ENCODE measurements at regions not wholly inside any gene's neighbourhood (a gene's known extent, or its start where the extent isn't known, plus 50 kb on each side); places are given as distances from the start of the nearest gene placed in this dataset.
"Not testable (repeated sequence)": the region's sequence is repeated elsewhere in the genome, so short reads cannot be mapped to it uniquely, and the experiment has no call there.

DNA sequence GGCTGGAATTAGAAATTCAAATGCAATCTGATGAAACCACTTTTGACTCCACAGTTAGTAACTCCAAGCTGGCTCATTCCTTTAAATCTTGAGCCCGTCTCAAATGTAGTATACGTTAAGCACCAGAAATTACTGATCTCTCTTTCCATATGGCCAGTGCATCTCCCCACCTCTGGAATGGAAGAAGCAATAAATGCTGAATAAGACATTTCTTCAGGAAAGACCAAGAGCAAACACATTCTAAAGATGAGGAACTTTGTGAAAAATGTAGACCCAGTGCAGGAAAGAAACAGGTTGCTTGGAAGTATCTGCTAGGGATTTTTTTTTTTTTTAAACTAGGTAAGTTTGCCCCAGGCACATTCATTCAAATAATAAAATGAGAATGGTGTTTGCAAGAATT lies 143.1 kb upstream of the FBXO11 start:
- Mint-ChIP-seq H3K36me3 (peaks cover 2% of the 10 kb centered on the region), H3K27me3 (peaks cover 4% of the 10 kb centered on the region), H3K9me3 (peaks cover 3% of the 10 kb centered on the region), H3K27ac (no peak overlapping the region), H3K4me3 (no peak overlapping the region), H3K4me1 (ENCODE audit: low read depth) (no peaks in the 10 kb centered on the region)
- intact Hi-C loops (cut with micrococcal nuclease), result no loop called here
- no peak for DNase-seq
- ChIA-PET POLR2A (no interaction called here), CTCF (no interaction called here)

DNA sequence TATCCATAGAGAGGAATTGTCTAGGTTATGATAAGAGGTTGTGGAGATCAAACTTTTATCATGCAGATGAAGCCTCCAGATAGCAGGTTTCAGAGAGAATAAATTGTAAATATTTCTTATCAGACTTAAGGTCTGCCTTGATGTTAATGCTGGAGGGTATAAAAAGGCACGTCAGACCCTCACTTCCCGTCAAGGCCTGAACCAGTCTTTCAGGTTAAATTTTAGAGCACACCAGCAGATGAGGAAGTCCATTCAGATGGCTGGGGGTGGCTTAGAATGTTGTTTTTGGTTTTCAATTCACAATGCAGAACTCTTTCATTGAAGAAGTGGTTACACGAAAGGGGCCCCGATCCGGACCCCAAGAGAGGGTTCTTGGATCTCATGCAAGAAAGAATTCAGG lies 144.4 kb upstream of the FBXO11 start:
- H3K4me3 Mint-ChIP-seq, result no peak overlapping the region
- H3K4me1 Mint-ChIP-seq (ENCODE audit: low read depth), result no peaks in the 10 kb centered on the region
- H3K27ac Mint-ChIP-seq, result no peak overlapping the region
- H3K36me3 Mint-ChIP-seq, result peaks cover 2% of the 10 kb centered on the region
- DNase-seq, result no peak
- intact Hi-C loops (cut with micrococcal nuclease), result no loop called here
- POLR2A ChIA-PET, result no interaction called here
- CTCF ChIA-PET, result no interaction called here
- H3K27me3 Mint-ChIP-seq, result no peaks in the 10 kb centered on the region
- H3K9me3 Mint-ChIP-seq, result peaks cover 3% of the 10 kb centered on the region

DNA sequence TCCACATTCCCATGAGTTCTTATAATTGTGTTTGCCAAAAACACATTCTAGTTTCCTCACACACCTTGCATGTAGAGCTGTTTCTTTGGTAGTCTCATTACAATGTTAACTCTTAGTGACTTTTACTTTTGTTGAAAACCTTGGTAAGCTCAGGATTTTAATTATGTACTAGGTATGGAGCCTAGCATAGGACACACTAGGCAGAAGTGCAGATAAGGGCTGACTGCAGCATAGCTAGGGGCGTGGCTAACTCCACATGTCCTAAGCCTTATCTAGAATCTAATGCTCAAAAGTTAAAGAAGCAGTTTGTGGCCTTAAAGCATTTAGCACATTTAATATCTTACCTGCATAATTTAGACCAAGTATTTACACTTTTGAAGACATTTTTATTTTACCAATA lies 153.7 kb upstream of the FBXO11 start:
- ChIA-PET CTCF (no interaction called here), POLR2A (no interaction called here)
- no peaks in the 10 kb centered on the region for H3K9me3 Mint-ChIP-seq
- H3K4me1 Mint-ChIP-seq (ENCODE audit: low read depth), result no peaks in the 10 kb centered on the region
- no peak for DNase-seq
- intact Hi-C loops (cut with micrococcal nuclease), result no loop called here
- H3K27me3 Mint-ChIP-seq, result peaks cover 11% of the 10 kb centered on the region
- H3K4me3 Mint-ChIP-seq, result no peak overlapping the region
- H3K27ac Mint-ChIP-seq, result no peak overlapping the region
- H3K36me3 Mint-ChIP-seq, result no peaks in the 10 kb centered on the region

DNA sequence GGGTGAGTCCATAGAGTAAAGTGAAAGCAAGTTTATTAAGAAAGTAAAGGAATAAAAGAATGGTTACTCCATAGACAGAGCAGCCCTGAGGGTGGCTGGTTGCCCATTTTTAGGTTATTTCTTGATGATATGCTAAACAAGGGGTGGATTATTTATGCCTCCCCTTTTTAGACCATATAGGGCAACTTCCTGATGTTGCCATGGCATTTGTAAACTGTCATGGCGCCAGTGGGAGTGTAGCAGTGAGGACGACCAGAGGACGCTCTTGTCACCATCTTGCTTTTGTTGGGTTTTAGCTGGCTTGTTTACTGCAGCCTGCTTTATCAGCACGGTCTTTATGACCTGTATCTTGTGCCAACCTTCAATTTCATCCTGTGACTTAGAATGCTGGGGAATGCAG lies 155.4 kb upstream of the FBXO11 start:
- H3K4me3 Mint-ChIP-seq; CTCF ChIA-PET; DNase-seq; POLR2A ChIA-PET; H3K27ac Mint-ChIP-seq; H3K36me3 Mint-ChIP-seq; H3K4me1 Mint-ChIP-seq (ENCODE audit: low read depth); H3K9me3 Mint-ChIP-seq; intact Hi-C loops (cut with micrococcal nuclease): not testable (repeated sequence)
- peaks cover 11% of the 10 kb centered on the region for H3K27me3 Mint-ChIP-seq

DNA sequence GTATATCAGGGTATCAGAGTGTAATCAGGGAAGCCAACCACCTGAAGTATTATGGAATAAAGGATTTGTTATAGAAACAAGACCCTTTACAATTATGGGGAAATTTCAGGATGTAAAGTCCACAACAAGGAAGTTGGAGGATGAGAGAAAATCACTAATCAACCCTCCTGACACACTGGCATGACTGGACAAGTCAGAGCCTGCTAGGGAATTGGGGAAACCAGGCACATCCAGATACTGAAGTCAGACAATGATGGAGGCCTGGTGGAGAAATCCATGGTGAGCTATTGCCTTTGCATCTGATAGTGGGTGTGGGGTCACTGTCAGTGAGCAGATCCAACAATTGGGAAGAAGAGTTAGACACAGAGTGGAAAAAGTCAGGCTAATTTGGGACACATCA lies 158.8 kb upstream of the FBXO11 start:
- H3K4me1 Mint-ChIP-seq (ENCODE audit: low read depth), result no peaks in the 10 kb centered on the region
- CTCF ChIA-PET, result no interaction called here
- intact Hi-C loops (cut with micrococcal nuclease), result no loop called here
- no peaks in the 10 kb centered on the region for H3K9me3 Mint-ChIP-seq
- H3K4me3 Mint-ChIP-seq, result no peak overlapping the region
- no peaks in the 10 kb centered on the region for H3K36me3 Mint-ChIP-seq
- DNase-seq, result no peak
- peaks cover 7% of the 10 kb centered on the region for H3K27me3 Mint-ChIP-seq
- POLR2A ChIA-PET, result no interaction called here
- H3K27ac Mint-ChIP-seq, result no peak overlapping the region

DNA sequence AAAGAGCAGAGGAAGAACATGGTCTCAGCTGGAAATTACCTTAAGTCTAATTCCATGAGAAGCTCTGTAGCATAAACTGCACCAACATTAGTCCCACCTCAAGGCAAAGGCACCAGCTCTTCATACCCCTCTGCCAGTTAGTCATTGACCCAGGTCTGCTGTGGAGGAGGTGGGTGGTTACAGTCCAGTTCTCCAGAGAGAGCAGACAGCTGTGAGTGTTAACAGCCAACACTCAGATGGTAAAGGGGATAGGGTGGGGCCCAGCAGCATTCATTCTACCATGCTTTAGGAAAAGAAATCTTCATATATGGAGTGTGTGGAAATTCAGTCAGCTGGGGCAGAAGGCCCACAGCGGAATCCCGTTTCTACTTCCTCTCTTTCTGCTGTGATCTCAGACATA lies 159.7 kb upstream of the FBXO11 start:
- Mint-ChIP-seq H3K4me1 (ENCODE audit: low read depth) (no peaks in the 10 kb centered on the region), H3K9me3 (no peaks in the 10 kb centered on the region), H3K27me3 (peaks cover 5% of the 10 kb centered on the region), H3K36me3 (no peaks in the 10 kb centered on the region), H3K27ac (no peak overlapping the region), H3K4me3 (no peak overlapping the region)
- ChIA-PET POLR2A (no interaction called here), CTCF (no interaction called here)
- intact Hi-C loops (cut with micrococcal nuclease), result no loop called here
- no peak for DNase-seq

DNA sequence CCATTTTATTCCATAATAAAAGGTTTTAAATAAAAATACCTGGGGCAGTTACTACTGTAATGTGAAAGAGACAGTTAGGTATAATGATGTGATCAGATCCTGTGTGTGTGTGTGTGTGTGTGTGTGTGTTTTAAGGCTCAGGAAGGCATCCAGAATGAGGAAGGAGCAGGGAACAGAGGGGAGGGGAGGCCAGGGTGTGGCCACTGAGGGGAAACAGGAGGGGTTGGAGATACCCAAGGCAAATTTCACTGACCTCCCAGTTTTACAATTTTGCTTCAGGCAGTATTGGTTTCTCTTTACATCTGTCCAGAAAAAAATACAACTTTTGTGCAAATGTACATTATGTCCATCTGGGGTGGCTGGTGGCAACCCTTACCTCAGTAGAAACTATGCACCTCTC lies 163.5 kb upstream of the FBXO11 start:
- H3K27ac Mint-ChIP-seq, result no peak overlapping the region
- POLR2A ChIA-PET, result no interaction called here

DNA sequence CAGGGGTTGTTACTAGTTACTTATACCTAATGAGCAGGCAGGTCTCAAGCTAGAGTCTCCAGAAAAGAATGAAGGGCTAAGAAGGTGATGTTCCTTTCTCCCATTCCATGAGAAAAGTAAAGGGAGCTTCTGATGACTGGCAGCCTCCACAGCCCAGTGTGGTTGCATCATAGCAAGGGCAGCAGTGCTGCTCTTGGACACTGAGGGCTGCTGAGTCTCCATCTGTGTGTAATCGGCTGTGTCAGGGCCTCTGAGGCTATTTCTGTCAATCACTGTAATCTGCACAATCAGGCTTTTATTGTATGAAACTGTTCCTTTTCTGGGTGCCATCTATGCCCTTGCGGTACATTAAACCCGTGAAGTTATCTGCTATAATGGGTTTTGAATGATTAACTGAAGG lies 164.1 kb upstream of the FBXO11 start:
- DNase-seq, result no peak
- Mint-ChIP-seq H3K27me3 (peaks cover 8% of the 10 kb centered on the region), H3K9me3 (no peaks in the 10 kb centered on the region), H3K4me1 (ENCODE audit: low read depth) (no peaks in the 10 kb centered on the region), H3K27ac (no peak overlapping the region), H3K36me3 (no peaks in the 10 kb centered on the region), H3K4me3 (no peak overlapping the region)
- intact Hi-C loops (cut with micrococcal nuclease), result no loop called here
- POLR2A ChIA-PET, result no interaction called here
- CTCF ChIA-PET, result no interaction called here

More for the DNA sequence above, 163.5 kb upstream of the FBXO11 start:
- DNase-seq, result no peak
- no peaks in the 10 kb centered on the region for H3K9me3 Mint-ChIP-seq
- H3K4me3 Mint-ChIP-seq, result no peak overlapping the region
- peaks cover 8% of the 10 kb centered on the region for H3K27me3 Mint-ChIP-seq
- CTCF ChIA-PET, result no interaction called here
- no peaks in the 10 kb centered on the region for H3K4me1 Mint-ChIP-seq (ENCODE audit: low read depth)
- intact Hi-C loops (cut with micrococcal nuclease), result no loop called here
- no peaks in the 10 kb centered on the region for H3K36me3 Mint-ChIP-seq

DNA sequence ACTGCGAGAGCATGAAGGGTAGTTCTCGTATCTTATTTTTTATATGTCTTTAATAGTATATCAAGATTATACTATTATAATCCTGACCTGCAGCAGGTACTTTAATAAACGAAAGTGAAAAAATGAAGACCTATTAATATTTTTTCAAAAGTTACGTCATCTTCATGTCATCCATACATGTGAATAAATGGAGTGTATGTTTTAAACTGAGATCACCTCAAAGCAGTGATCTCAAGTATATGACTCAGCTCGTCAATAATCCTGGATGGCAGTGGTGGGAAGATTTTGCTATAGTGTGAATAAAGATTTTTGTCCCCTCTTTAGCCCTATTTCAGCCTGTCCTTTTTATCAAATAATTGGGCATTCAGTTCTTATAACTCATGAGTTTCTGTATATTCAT lies 166.3 kb upstream of the FBXO11 start:
- ChIA-PET POLR2A (no interaction called here), CTCF (interaction anchor here (1.0 kb wide), 1 partner anchor 9 kb away, joined by 3 read pairs; no protein-coding TSS in a partner anchor)
- H3K4me1 Mint-ChIP-seq (ENCODE audit: low read depth), result no peaks in the 10 kb centered on the region
- DNase-seq, result no peak
- no peaks in the 10 kb centered on the region for H3K36me3 Mint-ChIP-seq
- peaks cover 8% of the 10 kb centered on the region for H3K27me3 Mint-ChIP-seq
- intact Hi-C loops (cut with micrococcal nuclease), result no loop called here
- no peak overlapping the region for H3K27ac Mint-ChIP-seq
- no peaks in the 10 kb centered on the region for H3K9me3 Mint-ChIP-seq
- H3K4me3 Mint-ChIP-seq, result no peak overlapping the region

DNA sequence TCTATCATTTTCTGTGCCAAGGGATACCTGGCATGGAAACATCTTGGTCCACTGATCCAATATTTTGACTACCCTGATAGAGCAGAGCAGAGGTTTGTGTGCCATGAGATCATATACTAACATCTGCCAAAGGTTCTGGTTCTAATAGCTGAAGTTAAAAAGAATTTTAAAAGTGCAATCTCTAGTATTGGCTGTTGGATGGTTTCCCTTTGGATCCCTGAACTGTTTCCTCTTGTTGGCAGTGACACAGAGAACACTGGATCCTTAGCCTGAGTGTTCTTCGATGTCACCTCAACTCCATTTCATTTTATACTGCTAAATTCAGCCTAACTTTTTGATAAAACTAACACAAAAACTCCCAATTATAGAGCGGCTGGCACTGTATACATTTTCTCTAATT lies 169.3 kb upstream of the FBXO11 start:
- H3K27ac Mint-ChIP-seq, result no peak overlapping the region
- intact Hi-C loops (cut with micrococcal nuclease), result no loop called here
- no peaks in the 10 kb centered on the region for H3K4me1 Mint-ChIP-seq (ENCODE audit: low read depth)
- H3K4me3 Mint-ChIP-seq, result no peak overlapping the region
- H3K36me3 Mint-ChIP-seq, result no peaks in the 10 kb centered on the region
- peaks cover 8% of the 10 kb centered on the region for H3K27me3 Mint-ChIP-seq
- no peaks in the 10 kb centered on the region for H3K9me3 Mint-ChIP-seq
- DNase-seq, result no peak
- ChIA-PET POLR2A (no interaction called here), CTCF (no interaction called here)

DNA sequence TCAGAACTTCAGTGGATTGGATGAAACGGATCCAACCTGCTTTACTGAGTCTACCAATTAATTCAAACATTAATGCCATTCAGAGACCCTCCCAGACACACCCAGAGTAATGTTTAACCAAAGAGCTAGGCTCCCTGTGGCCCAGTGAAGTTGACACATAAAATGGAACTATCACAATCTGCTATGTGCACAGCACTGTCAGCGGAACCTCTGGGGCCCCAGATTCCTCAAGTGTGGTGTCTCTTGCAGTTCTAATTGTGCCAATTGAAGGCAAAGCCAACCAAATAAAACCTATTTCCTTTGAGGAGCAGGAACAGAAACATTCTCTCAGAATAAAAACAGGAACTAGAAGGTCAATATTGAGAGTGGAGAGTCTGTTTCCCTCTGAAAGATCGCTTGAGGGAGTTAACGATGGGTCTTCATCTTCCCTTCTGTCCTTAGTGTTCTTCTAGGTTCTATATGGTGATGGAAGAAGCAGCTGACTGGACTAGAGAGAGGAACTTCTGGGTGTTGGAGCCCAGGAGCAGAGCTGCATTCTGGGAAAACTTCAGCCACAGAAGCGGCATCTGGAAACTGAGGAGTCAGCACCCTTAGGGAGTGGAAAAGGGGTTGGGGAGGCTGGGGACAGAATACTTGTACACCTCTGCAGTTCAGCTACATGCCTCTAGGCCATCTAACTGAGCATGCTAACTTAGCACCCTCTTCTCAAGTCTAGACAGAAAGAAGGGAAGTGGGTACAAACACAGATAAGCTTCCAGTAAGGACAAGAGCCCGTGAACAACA lies 174.4 kb upstream of the FBXO11 start:
- intact Hi-C loops (cut with micrococcal nuclease), result no loop called here
- POLR2A ChIA-PET, result no interaction called here
- H3K9me3 Mint-ChIP-seq, result no peaks in the 10 kb centered on the region
- no peak for DNase-seq
- CTCF ChIA-PET, result no interaction called here
- no peaks in the 10 kb centered on the region for H3K4me1 Mint-ChIP-seq (ENCODE audit: low read depth)
- no peak overlapping the region for H3K4me3 Mint-ChIP-seq
- H3K36me3 Mint-ChIP-seq, result no peaks in the 10 kb centered on the region
- H3K27ac Mint-ChIP-seq, result no peak overlapping the region
- no peaks in the 10 kb centered on the region for H3K27me3 Mint-ChIP-seq

DNA sequence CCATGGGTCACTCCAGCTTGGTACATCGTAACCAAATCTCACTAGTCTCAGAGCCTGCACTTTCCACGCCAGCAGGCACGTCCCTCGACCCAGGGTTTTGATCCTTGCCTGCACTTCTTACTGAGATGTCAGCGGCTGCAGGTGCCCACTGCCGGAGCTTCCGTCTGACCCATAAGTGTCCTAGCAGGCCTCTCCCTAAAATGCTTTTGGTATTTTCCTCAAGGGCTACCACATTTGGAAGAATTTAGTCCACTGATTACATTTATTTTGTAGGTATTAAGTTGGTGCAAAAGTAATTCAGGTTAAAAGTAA lies 175.0 kb upstream of the FBXO11 start:
- ChIA-PET POLR2A (no interaction called here), CTCF (interaction anchor here (0.7 kb wide), 1 partner anchor 9 kb away, joined by 3 read pairs; no protein-coding TSS in a partner anchor)
- Mint-ChIP-seq H3K4me1 (ENCODE audit: low read depth) (no peaks in the 10 kb centered on the region), H3K27ac (no peak overlapping the region), H3K9me3 (no peaks in the 10 kb centered on the region), H3K4me3 (no peak overlapping the region), H3K36me3 (no peaks in the 10 kb centered on the region), H3K27me3 (no peaks in the 10 kb centered on the region)
- intact Hi-C loops (cut with micrococcal nuclease), result no loop called here
- no peak for DNase-seq

DNA sequence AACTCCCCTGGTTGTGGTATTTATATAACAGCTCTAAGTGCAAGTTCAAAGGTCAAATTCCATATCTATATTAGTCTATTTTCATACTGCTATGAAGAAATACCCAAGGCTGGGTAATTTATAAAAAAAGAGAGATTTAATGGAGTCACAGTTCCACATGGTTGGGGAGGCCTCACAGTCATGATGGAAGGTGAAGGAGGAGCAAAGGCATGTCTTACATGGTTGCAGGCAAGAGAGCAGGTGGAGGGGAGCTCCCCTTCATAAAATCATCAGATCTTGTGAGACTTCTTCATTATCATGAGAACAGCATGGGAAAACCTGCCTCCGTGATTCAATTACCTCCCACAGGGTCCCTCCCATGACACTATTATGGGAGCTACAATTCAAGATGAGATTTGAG lies 179.6 kb upstream of the FBXO11 start:
- Mint-ChIP-seq H3K4me3 (no peak overlapping the region), H3K4me1 (ENCODE audit: low read depth) (no peaks in the 10 kb centered on the region), H3K36me3 (no peaks in the 10 kb centered on the region), H3K9me3 (no peaks in the 10 kb centered on the region), H3K27ac (no peak overlapping the region), H3K27me3 (no peaks in the 10 kb centered on the region)
- ChIA-PET POLR2A (no interaction called here), CTCF (no interaction called here)
- intact Hi-C loops (cut with micrococcal nuclease), result no loop called here
- DNase-seq, result no peak

DNA sequence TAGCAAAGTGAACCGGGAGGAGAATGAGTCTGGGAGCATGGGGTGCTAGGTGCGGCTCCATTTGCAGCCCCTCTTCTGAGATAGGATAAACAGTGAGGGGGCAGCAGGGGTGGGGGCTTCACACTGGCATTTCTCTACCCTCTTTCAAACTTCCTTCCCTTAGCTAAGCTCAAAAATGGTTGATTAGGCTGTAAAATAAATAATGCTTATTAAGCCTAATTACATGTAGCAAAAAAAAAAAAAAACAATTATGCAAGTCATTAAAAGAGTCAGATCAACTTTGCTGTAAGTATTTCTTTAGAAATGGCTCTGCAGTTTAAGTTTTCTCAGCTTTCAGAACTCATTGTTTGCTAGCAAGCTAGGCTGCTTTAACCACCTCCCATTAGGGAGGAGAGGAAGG lies 182.7 kb upstream of the FBXO11 start:
- intact Hi-C loops (cut with micrococcal nuclease), result no loop called here
- CTCF ChIA-PET, result no interaction called here
- no peak overlapping the region for H3K4me3 Mint-ChIP-seq
- H3K4me1 Mint-ChIP-seq (ENCODE audit: low read depth), result no peaks in the 10 kb centered on the region
- DNase-seq, result no peak
- no peaks in the 10 kb centered on the region for H3K36me3 Mint-ChIP-seq
- no peaks in the 10 kb centered on the region for H3K27me3 Mint-ChIP-seq
- POLR2A ChIA-PET, result no interaction called here
- H3K9me3 Mint-ChIP-seq, result no peaks in the 10 kb centered on the region
- no peak overlapping the region for H3K27ac Mint-ChIP-seq
